Hypothalamus (tissue), 51 donors: ENCODE measurements at regions not wholly inside any gene's neighbourhood (a gene's known extent, or its start where the extent isn't known, plus 50 kb on each side); places are given as distances from the start of the nearest gene placed in this dataset.
"Not testable (repeated sequence)": the region's sequence is repeated elsewhere in the genome, so short reads cannot be mapped to it uniquely, and the experiment has no call there.

Experiments
- DNase-seq, 51 donors: peaks; one replicate each; lab custom pipeline; 2025; lab: John Stamatoyannopoulos, UW

DNA sequence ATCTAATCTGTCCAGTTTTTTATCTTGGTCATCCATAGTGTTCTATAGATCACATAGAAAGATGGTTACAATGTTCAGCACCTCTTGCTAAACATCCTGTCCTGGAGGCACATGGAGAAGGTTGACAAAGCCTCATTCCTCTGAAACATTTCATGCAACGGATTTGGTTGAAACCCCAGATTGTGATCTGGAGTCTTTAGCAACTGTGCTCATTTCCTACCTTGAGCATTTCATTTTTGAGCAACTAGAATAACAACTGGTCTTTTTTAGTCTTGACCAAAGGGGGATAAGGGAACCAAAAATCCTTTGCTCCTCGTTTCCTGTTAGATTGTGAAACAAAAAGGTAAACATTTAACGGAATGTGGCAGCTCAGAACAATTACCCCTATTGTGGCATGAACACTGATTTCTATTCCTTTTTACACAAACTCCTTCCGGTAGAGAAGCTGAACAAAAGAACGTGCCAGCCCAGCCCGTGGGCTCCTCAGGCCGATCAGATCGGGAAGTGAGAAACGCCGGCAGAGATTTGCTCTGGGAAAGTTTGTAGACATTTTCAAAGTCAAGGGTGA is 94.7 kb upstream of the ERRFI1 start:
- no peak for DNase-seq

DNA sequence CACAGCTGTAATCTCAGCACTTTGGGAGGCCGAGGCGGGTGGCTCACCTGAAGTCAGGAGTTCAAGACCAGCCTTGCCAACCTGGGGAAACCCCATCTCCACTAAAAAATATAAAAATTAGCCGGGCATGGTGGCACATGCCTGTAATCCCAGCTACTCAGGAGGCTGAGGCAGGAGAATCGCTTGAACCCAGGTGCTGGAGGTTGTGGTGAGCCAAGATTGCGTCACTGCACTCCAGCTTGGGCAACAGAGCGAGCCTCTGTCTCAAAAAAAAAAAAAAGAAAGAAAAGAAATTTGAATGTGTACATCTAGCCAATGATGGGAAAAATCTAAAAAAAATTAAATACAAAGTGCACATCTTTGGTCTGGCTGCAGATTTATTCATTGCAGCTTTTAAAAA is 92.6 kb upstream of the ERRFI1 start:
- DNase-seq = not testable (repeated sequence)

DNA sequence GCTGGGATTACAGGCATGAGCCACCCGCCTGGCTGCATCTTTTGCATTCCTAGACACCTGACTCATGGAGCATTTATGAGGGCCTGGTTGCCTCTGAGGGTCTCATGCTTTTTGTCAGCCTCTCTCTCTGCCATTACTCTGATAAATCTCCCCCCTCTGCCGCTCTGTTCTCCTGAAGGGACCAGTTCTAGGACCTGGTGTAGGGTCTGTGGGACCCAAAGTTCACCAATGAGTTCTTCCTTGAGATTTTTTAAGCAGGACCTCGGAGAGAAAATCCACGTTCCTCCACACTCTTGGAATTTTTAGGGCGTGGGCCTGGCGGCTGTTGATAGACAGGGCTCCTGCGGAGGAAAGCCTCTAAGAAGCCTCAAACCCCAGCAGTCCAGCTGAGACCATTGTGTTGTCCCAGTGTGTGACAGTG is 91.9 kb upstream of the ERRFI1 start:
- no peak for DNase-seq

DNA sequence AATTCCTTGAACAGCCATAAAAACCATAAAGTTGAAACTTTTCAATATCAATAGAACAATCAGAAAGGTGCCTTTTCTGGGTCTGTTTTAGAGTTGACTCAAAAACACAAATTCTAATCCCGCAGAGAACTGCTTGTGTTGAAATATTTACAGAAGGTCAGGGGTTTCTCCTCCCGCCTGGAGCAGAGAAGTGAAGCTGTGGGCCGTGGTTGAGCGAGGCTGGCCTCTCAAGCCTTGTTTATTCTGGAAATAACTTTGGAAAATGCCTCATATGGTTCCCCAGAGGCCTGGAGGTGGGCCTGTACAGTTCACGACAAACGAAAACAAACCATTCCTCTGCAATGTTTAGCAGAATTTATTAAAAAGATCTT is 90.8 kb upstream of the ERRFI1 start:
- no peak for DNase-seq

DNA sequence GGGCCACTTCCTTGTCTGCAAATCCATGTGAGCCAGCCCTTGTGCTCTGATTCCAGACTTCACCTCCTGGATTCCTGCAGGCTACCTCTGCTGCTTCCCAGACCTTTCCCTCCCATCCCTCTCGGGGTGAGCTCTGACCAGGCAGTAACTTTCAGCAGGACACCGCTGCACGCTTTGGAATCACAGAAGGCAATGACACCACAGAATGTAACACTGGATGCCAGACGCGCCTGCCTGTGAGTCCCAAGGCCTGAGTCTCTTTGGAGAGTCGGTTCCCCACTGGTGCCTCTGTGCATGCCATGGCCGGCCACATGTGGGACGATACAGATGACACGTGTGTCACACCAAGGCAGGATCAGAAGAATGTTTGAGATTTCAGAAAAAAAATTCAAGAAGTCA is 89.7 kb upstream of the ERRFI1 start:
- DNase-seq = no peak

DNA sequence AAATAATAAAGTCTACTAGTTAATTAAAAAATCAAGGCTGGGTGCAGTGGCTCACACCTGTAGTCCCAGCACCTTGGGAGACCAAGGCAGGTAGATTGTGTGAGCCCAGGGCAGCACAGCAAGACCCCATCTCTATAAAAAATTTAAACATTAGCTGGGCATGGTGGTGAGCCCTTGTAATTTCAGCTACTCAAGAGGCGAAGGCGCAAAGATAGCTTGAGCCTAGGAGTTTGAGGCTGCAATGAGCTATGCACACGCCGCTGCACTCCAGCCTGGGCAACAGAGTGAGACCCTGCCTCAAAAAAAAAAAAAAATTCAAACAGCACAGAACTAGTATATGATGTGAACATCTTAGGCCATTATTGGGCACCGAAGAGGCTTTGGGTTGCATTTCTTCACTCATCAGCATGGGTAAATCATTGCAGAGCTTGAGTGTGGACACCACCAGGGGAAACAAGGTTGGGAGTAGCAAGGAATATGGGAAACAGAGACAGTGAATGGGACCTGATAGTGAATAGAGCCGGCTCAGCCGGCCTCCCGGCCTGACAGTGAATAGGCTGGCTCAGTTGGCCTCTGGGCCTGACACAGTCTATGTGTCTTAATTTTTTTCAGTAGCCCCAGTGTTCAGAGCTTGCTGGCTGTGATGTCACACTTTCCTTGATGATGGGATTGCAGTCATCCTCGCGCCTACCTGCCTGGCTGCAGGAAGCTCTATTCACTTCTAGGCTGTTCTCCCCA is 89.1 kb upstream of the ERRFI1 start:
- DNase-seq = no peak

DNA sequence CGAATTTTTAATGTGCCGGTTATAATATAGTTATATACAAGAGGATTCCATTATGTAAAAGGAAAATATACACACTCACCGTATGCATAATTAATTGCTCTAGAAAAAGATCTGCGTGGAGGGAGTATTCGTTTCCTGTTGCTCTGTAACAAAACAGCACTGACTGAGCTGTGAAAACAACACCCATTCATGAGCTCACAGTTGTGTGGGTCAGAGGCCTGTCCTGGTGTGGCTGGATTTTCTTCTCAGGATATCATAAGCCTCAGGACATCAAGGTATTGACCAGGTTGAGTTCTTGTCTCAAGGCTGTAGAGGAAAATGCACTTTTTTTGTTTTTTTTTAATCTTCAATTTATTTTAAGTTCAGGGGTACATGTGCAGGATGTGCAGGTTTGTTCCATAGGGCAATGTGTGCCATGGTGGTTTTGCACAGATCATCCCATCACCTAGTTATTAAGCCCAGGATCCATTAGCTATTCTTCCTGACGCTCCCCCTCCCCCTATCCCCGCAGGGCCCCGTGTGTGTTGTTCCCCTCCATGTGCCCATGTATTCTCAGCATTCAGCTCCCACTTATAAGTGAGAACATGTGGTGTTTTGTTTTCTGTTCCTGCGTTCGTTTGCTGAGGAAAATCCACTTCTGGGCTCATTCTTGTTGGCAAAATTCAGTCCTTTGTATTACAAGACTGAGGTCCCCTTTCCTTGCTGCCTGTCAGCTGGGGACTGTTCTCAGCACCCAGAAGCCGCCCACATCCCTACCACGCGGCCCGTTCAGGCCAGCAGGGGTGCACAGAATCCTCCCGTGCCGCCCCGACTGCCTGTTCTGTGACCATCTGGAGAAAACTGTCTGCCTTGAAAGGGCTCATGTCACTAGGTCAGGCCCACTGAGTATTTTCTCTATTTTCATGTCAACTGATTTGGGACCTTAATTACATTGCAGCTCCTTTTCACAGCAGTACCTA is 87.4 kb upstream of the ERRFI1 start:
- no peak for DNase-seq

DNA sequence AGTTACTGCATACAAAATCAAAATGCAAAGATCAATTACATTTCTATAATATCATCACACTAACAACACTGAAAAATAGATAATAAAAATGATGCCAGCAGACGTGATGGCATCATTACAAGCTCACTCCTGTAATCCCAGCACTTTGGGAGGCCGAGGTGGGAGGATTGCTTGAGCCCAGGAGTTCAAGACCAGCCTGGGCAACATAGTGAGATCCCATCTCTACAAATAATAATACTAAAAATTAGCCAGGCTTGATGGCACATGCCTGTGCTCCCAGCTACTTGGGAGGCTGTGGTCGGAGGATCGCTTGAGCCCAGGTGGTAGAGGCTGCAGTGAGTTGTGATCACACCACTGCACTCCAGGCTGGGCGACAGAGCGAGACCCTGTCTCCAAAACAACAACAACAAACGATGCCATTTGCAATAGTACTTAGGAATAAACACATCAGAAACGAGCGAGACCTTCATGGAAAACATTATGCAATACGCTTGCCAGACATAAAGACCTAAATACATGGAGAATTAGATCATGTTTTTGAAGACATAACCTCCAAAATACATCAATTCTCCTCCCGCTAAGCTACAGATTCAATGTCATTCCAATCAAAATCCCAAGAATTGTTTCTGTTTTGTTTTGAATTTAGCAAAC is 86.6 kb upstream of the ERRFI1 start:
- DNase-seq = no peak

DNA sequence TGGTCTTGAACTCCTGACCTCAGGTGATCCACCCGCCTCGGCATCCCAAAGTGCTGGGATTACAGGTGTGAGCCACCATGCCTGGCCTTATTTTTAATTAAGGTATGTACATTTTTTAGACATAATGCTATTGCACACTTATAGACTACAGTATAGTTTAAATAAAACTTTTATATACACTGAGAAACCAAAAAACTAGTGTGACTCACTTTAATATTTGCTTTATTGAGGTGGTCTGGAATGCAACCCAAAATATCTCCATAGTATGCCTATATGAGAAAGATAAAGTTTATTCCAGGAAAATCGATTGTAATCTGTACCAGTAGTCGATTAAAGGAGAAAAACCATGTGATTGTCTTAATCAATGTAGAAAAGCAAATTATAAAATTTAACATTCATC is 85.5 kb upstream of the ERRFI1 start:
- DNase-seq = no peak

DNA sequence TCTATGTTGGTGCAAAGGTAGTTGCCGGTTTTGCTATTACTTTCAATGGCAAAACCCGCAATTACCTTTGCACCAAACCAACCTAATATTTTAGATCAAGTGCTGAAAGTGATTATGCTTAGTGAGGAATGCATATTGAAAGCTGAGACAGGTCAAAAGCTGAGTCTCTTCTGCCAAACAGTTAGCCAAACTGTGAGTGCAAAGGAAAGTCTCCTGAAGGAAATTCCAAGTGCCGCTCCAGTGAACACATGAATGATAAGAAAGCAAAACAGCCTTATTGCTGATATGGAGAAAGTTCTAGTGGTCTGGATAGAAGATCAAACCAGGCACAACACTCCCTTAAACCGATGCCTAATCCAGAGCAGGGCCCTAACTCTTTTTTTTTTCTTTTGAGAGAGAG is 83.1 kb upstream of the ERRFI1 start:
- no peak for DNase-seq

DNA sequence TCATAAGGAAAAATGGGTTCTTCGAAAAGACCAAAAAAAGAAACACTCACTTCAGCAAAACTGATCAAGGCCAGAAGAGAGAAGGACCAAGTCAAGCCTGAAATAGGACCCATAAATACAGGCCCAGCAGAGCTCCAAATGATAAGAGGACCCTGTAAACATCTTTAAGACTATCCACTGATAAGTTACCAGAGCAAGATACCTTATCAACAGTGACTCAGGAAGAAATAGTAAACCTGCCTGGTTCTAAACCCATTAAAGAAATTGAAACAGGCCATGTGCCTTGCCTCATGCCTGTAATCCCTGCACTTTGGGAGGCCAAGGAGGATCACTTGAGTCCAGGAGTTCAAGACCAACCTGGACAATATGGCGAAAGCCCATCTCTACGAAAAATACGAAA is 81.8 kb upstream of the ERRFI1 start:
- DNase-seq = no peak

DNA sequence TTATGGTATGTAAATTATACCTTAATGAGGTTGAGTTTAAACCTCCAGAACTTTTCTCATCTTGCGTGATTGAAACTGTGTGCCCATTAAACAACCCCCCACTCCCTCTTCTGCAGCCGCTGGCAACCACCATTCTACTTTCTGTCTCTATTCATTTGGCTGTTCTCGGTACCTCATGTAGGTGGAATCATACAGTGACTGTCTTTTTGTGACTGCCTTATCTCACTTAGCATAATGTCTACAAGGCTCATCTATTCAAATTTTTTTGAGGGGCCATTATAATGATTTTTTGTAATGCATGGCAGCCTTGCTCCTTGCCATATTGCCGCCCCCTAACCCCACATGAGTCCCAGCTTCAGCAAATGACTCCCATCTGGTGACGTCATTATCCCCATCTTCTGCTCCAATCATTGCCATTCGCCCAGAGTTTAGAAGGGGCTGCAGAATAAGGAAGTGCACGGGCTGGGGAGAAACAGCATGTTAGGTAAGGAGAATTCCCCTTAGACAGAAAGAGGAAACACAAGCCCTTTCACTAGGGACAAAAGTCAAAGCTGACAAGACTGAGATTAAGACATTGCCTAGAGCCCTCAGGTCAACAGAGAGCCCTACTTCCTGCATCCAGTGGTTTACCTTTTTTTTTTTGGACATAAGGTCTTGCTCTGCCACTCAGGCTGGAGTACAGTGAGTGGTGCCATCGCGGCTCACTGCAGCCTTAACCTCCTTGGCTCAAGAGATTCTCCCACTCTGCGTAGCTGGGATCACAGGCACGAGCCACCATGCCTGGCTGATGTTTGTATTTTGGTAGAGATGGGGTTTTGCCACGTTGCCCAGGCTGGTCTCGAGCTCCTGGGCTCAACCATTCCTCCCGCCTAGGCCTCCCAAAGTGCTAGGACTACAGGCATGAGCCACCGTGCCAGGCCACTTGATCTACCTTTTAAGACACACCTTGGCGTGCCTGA is 78.4 kb upstream of the ERRFI1 start:
- no peak for DNase-seq

DNA sequence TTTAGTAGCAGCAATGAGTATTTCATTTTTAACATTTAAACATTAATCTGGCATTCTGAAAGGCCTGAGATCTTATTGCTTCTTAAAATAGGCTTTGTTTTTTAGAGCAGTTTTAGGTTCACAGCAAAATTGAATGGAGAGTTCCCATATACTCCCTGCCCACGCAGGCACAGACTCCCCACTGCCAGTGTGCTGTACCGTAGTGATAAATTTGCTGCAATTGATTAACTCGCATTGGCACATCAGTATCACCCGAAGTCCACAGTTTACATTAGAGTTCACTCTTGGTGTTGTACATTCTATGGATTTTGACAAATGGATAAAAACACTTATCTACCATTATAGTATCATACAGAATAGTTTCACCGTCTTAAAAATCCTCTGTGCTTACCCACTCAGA is 71.8 kb upstream of the ERRFI1 start:
- no peak for DNase-seq

DNA sequence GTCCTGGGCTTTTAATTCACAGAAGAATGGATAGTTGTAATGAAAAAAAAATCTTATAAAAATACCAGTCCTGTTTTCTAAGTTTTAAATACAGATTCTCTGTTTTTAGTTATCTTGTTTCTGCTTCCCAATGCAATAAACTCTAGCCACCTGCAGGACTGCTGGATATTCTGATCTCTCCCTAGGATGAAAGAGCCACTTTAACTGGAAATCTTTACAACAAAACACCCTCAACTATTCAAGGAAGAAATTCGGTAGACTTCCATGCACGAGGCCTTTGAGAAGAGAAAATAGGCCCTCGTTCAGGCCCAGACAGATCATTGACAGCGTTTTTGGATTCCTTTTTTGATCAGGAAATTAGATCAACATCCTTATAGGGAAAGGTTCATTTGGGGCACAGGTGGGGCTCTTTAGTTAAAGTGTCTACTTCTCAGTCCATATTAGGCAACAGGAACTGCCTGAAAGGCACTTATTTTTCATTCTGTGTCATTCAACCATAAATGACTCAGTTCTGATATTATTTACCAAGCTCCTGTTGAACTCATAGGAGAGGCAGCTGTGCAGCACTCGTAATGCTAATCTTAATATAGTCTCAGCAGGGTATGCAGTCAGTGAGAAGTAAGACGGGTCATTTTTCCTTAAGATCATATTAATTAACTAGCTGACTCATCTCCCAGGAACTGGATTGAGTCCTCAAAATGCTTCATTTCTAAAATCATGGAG is 71.1 kb upstream of the ERRFI1 start:
- no peak for DNase-seq

DNA sequence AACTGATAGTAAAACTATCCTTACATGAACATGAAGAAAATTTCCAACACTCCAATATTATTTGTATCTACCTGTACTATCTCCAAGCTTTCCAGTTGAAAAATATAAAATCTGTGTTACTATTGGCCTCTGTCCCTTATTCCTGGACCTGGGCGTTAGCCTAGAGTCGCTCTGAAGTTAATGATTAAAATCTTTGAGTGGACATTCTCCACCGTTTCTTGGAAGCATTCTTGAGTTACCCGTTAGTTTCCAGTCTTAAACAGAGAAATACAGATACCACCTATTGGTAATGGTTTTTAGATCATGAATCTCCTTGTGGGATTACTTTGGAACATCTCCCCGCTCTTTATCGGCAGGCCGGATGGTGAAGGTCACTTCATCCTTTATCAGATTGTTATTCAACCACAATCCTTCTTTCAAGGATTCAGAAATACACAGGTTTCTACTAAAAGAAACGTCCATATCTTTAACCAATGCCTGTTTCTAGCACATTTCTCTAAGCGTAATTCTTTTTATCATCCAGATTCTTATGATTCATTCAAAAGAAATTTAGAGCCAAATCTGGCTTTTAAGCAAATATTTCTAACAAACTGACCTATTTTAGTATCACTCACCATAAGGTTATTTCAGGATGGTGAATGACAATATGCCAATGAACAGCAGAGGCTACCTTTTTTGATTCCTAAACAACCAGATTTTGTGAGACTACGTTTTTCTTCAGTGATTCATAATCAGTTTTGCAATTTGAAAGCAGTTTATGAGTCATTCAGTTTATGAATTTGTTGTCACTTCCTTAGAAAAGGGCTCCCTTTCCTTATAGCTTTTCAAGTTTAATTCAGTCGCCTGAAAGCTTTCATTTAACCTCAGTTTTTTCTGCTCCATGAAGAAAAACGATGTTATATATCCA is 70.2 kb upstream of the ERRFI1 start:
- no peak for DNase-seq

DNA sequence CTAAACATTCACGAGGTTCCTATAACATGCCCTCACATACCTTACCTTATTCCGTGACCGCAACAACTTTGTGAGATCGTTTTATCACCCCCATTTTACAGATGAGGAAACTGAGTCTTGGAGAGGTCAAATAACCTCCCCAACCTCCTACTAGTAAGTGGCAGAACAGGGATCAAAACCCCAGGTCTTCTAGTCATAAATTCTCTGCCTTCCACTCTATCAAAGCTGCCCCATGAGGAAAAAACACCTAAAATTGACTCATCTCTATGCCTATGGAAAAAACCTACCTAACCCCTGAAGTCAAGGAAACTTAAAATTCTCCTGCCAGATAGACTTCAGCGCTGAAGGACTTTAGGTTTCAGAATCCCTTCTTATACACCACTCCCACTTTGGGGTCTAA is 69.5 kb upstream of the ERRFI1 start:
- no peak for DNase-seq

DNA sequence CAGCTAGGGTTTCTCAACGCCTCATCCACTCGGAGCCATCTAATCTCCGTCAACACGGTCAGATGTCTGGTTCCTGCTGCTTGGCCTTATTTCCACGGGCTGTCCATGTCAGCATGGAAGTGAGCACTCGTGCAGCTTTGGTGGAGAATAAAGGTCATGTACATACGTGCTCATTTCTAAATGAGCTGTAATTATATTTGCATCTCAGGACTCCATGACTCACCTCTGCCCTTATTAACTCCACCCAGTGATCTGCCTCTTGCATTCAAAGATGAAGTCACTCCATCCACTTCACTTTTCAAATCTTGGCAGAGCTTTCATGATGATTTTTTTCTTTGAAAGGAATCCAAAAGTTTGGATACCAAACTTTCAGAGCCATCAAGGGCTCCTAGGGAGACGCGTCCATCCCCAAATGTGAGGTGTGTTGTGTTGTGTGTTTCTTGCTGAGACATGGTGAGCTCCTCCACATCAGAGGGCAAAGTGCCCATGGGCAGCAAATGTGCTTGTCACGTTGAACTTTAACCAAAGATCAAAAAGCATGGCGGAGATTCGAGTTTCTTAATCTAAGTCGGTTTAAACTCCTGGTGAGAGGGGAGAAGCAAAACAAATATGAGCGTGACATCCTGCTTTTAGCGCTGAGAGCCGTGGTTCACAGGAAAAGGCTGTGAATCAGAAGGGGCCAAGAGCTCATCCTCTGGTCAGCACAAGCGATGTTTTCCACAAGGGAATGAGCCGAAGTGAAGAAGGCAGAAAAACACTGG is 68.6 kb upstream of the ERRFI1 start:
- DNase-seq = no peak
